DND-41 (cell line): ENCODE measurements at regions not wholly inside any gene's neighbourhood (a gene's known extent, or its start where the extent isn't known, plus 50 kb on each side); places are given as distances from the start of the nearest gene placed in this dataset.
A peak's percentile ranks its signal among the peaks of the same experiment; 100 is the strongest.

Experiments
- ATAC-seq: fragments of 200-7000 bp; cut with Tn5 transposase; 3 replicates; pipeline ENCODE4 v1.9.1; 2021; ENCODE audit warnings: low read depth; ENCODE audit not compliant: insufficient read depth
- DNase-seq: peaks from one replicate; pipeline ENCODE4 v3.0.0-alpha.2; 2020
- H2AFZ ChIP-seq: 2 replicates; pipeline ENCODE4 v1.6.0; 2012; ENCODE audit warnings: low read depth, low read length
- H3K27ac ChIP-seq: 2 replicates; pipeline ENCODE4 v1.5.1; 2012; ENCODE audit warnings: low read length, inconsistent platforms
- H3K27me3 ChIP-seq: fragments of 200-600 bp; sonication (generic); 2 replicates; pipeline ENCODE4 v1.6.0; 2012; ENCODE audit warnings: low read length, mild to moderate bottlenecking, inconsistent platforms; ENCODE audit not compliant: insufficient read depth, poor library complexity
- H3K36me3 ChIP-seq: 2 replicates; pipeline ENCODE4 v1.5.1; 2012; ENCODE audit warnings: low read length, inconsistent platforms; ENCODE audit not compliant: insufficient read depth
- H3K4me1 ChIP-seq: 2 replicates; pipeline ENCODE4 v1.5.1; 2012; ENCODE audit warnings: mild to moderate bottlenecking, low read length; ENCODE audit not compliant: insufficient read depth
- H3K4me2 ChIP-seq: 2 replicates; pipeline ENCODE4 v1.6.0; 2012; ENCODE audit warnings: mild to moderate bottlenecking, moderate library complexity, low read length, inconsistent platforms; ENCODE audit not compliant: insufficient read depth
- H3K4me3 ChIP-seq, 2 experiments: fragments of 200-600 bp in 1 of 2; shearing (Covaris generic) in 1 of 2; 2 replicates each; pipeline ENCODE4 v1.5.1; 2012 to 2016; ENCODE audit warnings: inconsistent platforms in 2 of 2, low read length in 2 of 2, mild to moderate bottlenecking in 2 of 2, low read depth in 1 of 2, moderate library complexity in 1 of 2
- H3K79me2 ChIP-seq: 2 replicates; pipeline ENCODE4 v1.6.0; 2012; ENCODE audit warnings: low read length, inconsistent platforms; ENCODE audit not compliant: insufficient read depth
- H3K9ac ChIP-seq: 2 replicates; pipeline ENCODE4 v1.6.0; 2012; ENCODE audit warnings: low read depth, mild to moderate bottlenecking, inconsistent platforms, low read length, moderate library complexity
- H3K9me3 ChIP-seq: 2 replicates; pipeline ENCODE4 v1.5.1; 2012; ENCODE audit warnings: low read length, moderate library complexity, mild to moderate bottlenecking, inconsistent platforms; ENCODE audit not compliant: insufficient read depth, severe bottlenecking
- H4K20me1 ChIP-seq: 2 replicates; pipeline ENCODE4 v1.6.0; 2012; ENCODE audit warnings: low read length; ENCODE audit not compliant: insufficient read depth
- EZH2 ChIP-seq: IDR thresholded peaks from 3 replicates; pipeline ENCODE4 v1.6.1; 2012; ENCODE audit warnings: borderline replicate concordance, low read depth, mild to moderate bottlenecking, moderate library complexity, low read length, inconsistent platforms; ENCODE audit not compliant: severe bottlenecking
- TF ChIP-seq, protein P1 (sequence below): IDR thresholded peaks from 2 replicates; pipeline ENCODE4 v1.5.1; 2012; ENCODE audit warnings: borderline replicate concordance, low read length, moderate library complexity, mild to moderate bottlenecking; ENCODE audit not compliant: poor library complexity, severe bottlenecking; ENCODE audit errors: extremely low read depth

DNA sequence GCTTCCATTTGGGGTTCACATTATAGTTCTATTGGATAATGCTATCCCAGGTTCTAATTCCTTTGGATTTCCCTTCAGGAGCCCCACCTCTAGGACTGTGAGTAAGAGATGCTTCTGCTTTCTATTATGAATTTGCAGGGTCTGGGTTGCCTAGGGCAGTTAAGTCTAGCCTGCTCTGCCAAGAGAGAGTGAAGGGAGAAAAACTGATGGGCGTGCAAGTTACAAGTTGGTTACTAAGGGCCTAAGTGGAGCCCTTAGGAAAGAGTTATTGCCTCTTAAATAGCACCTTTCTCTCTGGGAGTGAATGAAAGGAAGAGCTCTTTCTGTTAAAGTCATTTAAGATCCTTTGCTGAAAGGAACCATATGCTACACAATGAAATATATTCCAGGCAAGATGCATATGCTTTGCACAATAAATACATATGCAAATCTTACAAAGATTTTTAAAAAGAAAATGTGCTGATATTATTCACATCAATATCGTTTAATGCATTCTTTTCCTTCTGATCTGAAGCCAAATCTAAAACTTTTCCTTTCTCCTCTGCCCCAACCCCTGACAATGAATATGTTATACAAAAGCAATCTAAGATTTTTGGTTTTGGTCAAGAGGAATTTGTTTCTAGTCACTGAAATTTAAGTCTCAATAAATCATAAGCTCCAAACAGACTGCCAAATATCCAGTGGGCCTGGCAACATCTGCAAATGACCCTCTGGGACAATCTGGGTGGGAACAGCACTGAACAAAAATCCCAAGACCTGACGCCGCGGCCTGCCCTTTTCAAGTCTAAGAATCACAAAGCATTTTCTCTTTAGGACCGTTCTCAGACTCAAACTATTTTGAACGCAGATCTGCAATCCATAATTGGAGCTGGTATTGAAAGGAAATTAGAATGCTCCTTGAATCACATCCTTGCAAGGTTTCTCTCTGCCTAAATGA lies 586.7 kb downstream of the ETNK1 start:
- Histone ChIP-seq H3K27me3 (no peaks in the 10 kb centered on the region), H2AFZ (no peak overlapping the region), H3K4me1 (no peaks in the 10 kb centered on the region), H3K4me3 (no peak overlapping the region), H3K9me3 (peaks cover 10% of the 10 kb centered on the region), H3K27ac (no peak overlapping the region), H3K9ac (no peak overlapping the region), H4K20me1 (no peaks in the 10 kb centered on the region), H3K36me3 (no peaks in the 10 kb centered on the region), H3K4me2 (no peak overlapping the region), H3K79me2 (no peaks in the 10 kb centered on the region)
- TF ChIP-seq, protein P1, sequence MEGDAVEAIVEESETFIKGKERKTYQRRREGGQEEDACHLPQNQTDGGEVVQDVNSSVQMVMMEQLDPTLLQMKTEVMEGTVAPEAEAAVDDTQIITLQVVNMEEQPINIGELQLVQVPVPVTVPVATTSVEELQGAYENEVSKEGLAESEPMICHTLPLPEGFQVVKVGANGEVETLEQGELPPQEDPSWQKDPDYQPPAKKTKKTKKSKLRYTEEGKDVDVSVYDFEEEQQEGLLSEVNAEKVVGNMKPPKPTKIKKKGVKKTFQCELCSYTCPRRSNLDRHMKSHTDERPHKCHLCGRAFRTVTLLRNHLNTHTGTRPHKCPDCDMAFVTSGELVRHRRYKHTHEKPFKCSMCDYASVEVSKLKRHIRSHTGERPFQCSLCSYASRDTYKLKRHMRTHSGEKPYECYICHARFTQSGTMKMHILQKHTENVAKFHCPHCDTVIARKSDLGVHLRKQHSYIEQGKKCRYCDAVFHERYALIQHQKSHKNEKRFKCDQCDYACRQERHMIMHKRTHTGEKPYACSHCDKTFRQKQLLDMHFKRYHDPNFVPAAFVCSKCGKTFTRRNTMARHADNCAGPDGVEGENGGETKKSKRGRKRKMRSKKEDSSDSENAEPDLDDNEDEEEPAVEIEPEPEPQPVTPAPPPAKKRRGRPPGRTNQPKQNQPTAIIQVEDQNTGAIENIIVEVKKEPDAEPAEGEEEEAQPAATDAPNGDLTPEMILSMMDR = no peak
- no peak for TF ChIP-seq EZH2
- DNase-seq (no peak), ATAC-seq (no peak)

DNA sequence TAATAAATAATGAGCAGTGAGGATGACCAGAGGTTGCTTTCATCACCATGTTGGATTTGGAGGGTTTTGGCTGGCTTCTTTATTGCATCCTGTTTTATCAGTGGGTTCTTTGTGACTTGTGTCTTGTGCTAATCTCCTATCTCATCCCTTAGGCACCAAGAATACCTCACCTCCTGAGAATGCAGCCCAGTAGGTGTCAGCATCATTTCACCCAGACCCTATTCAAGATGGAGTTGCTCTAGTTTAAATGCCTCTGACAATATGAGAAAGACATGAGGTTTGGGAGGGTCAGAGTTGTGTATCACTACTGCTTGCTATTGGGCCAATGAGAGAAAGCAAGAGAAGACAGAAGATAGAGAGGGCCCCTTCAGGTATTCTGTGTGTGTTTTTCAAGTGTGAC lies 592.2 kb downstream of the ETNK1 start:
- Histone ChIP-seq H4K20me1 (no peaks in the 10 kb centered on the region), H3K9me3 (peaks cover 10% of the 10 kb centered on the region), H2AFZ (no peak overlapping the region), H3K36me3 (no peaks in the 10 kb centered on the region), H3K4me3 (no peak overlapping the region), H3K27me3 (no peaks in the 10 kb centered on the region), H3K79me2 (no peaks in the 10 kb centered on the region), H3K27ac (no peak overlapping the region), H3K4me1 (no peaks in the 10 kb centered on the region), H3K4me2 (no peak overlapping the region), H3K9ac (no peak overlapping the region)
- ATAC-seq (no peak), DNase-seq (no peak)
- TF ChIP-seq EZH2 = no peak
- TF ChIP-seq, protein P1 = peak; percentile 12

GRCh38 chr12:23217667-23218066 lies 592.7 kb downstream of the ETNK1 start:
- no peak for ATAC-seq
- Histone ChIP-seq H3K27me3 (no peaks in the 10 kb centered on the region), H3K79me2 (no peaks in the 10 kb centered on the region), H3K27ac (no peak overlapping the region), H4K20me1 (no peaks in the 10 kb centered on the region), H3K9ac (no peak overlapping the region), H2AFZ (no peak overlapping the region), H3K36me3 (no peaks in the 10 kb centered on the region), H3K4me3 (no peak overlapping the region), H3K9me3 (peaks cover 10% of the 10 kb centered on the region), H3K4me1 (no peaks in the 10 kb centered on the region), H3K4me2 (no peak overlapping the region)
- TF ChIP-seq, protein P1 = no peak
- TF ChIP-seq EZH2 = no peak
- no peak for DNase-seq
